SK-N-SH treated with all-trans-retinoic acid at 6 μM for 48 hours (cell line): ENCODE measurements at regions not wholly inside any gene's neighbourhood (a gene's known extent, or its start where the extent isn't known, plus 50 kb on each side); places are given as distances from the start of the nearest gene placed in this dataset.
A peak's percentile ranks its signal among the peaks of the same experiment; 100 is the strongest.

ENCODE experiments used
- ATAC-seq: fragments of 200-7000 bp; cut with Tn5 transposase; 3 replicates; pipeline ENCODE4 v1.9.1; 2020; ENCODE audit warnings: mild to moderate bottlenecking, moderate library complexity
- ARNTL ChIP-seq: fragments of 450-650 bp; formaldehyde crosslinking; IDR thresholded peaks from 2 replicates; pipeline ENCODE4 v1.5.0; 2020; ENCODE audit warnings: low read depth, mild to moderate bottlenecking, moderate library complexity, borderline replicate concordance
- BACH2 ChIP-seq: fragments of 250-450 bp; sonication (Bioruptor Pico); IDR thresholded peaks from 2 replicates; pipeline ENCODE4 v1.9.0; 2021; ENCODE audit warnings: mild to moderate bottlenecking, borderline replicate concordance
- CSDC2 ChIP-seq: fragments of 250-450 bp; sonication (Bioruptor Pico); IDR thresholded peaks from 2 replicates; pipeline ENCODE4 v1.5.0; 2020; ENCODE audit warnings: mild to moderate bottlenecking, moderate library complexity
- ESRRG ChIP-seq: fragments of 250-450 bp; sonication (Bioruptor Pico); IDR thresholded peaks from 2 replicates; pipeline ENCODE4 v1.6.1; 2021; ENCODE audit warnings: mild to moderate bottlenecking
- GLIS3 ChIP-seq: fragments of 250-450 bp; sonication (Bioruptor Pico); IDR thresholded peaks from 2 replicates; pipeline ENCODE4 v1.5.0; 2020; ENCODE audit warnings: mild to moderate bottlenecking, moderate library complexity
- ISL1 ChIP-seq: fragments of 250-450 bp; sonication (Bioruptor Pico); IDR thresholded peaks from 2 replicates; pipeline ENCODE4 v2.1.2; 2022; ENCODE audit warnings: mild to moderate bottlenecking, moderate library complexity
- OSR1 ChIP-seq: fragments of 250-450 bp; sonication (Bioruptor Pico); IDR thresholded peaks from 2 replicates; pipeline ENCODE4 v1.8.0; 2022; ENCODE audit warnings: moderate library complexity, mild to moderate bottlenecking, inconsistent platforms
- PPARA ChIP-seq: fragments of 250-450 bp; sonication (Bioruptor Pico); IDR thresholded peaks from 2 replicates; pipeline ENCODE4 v1.5.0; 2020; ENCODE audit warnings: mild to moderate bottlenecking, borderline replicate concordance
- RARB ChIP-seq: fragments of 250-450 bp; sonication (Bioruptor Pico); IDR thresholded peaks from 2 replicates; pipeline ENCODE4 v1.8.0; 2021; ENCODE audit warnings: mild to moderate bottlenecking, moderate library complexity
- TCF4 ChIP-seq: fragments of 250-450 bp; sonication (Bioruptor Pico); IDR thresholded peaks from 2 replicates; pipeline ENCODE4 v1.8.0; 2021; ENCODE audit warnings: mild to moderate bottlenecking, moderate library complexity, borderline replicate concordance
- ZC3H10 ChIP-seq: fragments of 250-450 bp; sonication (Bioruptor Pico); IDR thresholded peaks from 2 replicates; pipeline ENCODE4 v1.5.1; 2021; ENCODE audit warnings: mild to moderate bottlenecking, moderate library complexity
- ZFP3 ChIP-seq: fragments of 250-450 bp; sonication (Bioruptor Pico); IDR thresholded peaks from 2 replicates; pipeline ENCODE4 v1.5.0; 2020; ENCODE audit warnings: mild to moderate bottlenecking, moderate library complexity
- ZFP30 ChIP-seq: fragments of 450-650 bp; formaldehyde crosslinking; IDR thresholded peaks from 2 replicates; pipeline ENCODE4 v1.5.0; 2022; ENCODE audit warnings: mild to moderate bottlenecking, moderate library complexity
- ZNF70 ChIP-seq: fragments of 450-650 bp; formaldehyde crosslinking; IDR thresholded peaks from 2 replicates; pipeline ENCODE4 v1.5.0; 2020; ENCODE audit warnings: mild to moderate bottlenecking, moderate library complexity
- ZNF8 ChIP-seq: fragments of 450-650 bp; formaldehyde crosslinking; IDR thresholded peaks from 2 replicates; pipeline ENCODE4 v1.5.0; 2020; ENCODE audit warnings: mild to moderate bottlenecking, moderate library complexity
- TF ChIP-seq, protein P1 (sequence below): fragments of 250-450 bp; sonication (Bioruptor Pico); IDR thresholded peaks from 2 replicates; pipeline ENCODE4 v1.5.0; 2020; ENCODE audit warnings: mild to moderate bottlenecking, moderate library complexity
- TF ChIP-seq, protein P2 (sequence below): fragments of 250-450 bp; sonication (Bioruptor Pico); IDR thresholded peaks from 2 replicates; pipeline ENCODE4 v1.5.1; 2020; ENCODE audit warnings: low read depth, mild to moderate bottlenecking, moderate library complexity
- TF ChIP-seq, protein P3 (sequence below): fragments of 250-450 bp; sonication (Bioruptor Pico); IDR thresholded peaks from 2 replicates; pipeline ENCODE4 v1.8.0; 2020; ENCODE audit warnings: mild to moderate bottlenecking, moderate library complexity, borderline replicate concordance
- TF ChIP-seq, protein P4 (sequence below): fragments of 250-450 bp; sonication (Bioruptor Pico); IDR thresholded peaks from 2 replicates; pipeline ENCODE4 v1.5.1; 2021; ENCODE audit warnings: mild to moderate bottlenecking, moderate library complexity

DNA sequence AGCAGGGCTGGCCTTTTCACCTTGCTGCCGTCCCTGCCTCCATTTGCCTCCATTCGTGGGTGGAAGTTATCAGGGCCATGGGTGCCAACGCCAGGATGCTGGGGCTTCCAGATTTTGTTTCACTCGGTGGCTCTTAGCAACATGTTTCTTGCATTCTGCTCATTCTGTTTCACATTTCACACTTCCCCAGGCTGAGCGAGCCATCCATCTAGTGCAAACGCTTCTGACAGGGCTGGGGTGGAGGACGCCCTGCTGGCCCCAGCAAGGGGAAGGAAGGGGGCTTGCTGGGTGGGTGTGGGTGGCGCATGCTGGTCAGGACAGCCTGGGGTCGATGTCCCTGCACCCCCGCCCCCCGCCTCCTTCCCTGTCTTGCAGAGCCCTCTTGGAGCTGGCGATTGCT is 165.2 kb downstream of the URI1 start (continued):
- TF ChIP-seq GLIS3 (CRISPR knock-in tag): no peak
- no peak for TF ChIP-seq ZC3H10
- TF ChIP-seq, protein P1, sequence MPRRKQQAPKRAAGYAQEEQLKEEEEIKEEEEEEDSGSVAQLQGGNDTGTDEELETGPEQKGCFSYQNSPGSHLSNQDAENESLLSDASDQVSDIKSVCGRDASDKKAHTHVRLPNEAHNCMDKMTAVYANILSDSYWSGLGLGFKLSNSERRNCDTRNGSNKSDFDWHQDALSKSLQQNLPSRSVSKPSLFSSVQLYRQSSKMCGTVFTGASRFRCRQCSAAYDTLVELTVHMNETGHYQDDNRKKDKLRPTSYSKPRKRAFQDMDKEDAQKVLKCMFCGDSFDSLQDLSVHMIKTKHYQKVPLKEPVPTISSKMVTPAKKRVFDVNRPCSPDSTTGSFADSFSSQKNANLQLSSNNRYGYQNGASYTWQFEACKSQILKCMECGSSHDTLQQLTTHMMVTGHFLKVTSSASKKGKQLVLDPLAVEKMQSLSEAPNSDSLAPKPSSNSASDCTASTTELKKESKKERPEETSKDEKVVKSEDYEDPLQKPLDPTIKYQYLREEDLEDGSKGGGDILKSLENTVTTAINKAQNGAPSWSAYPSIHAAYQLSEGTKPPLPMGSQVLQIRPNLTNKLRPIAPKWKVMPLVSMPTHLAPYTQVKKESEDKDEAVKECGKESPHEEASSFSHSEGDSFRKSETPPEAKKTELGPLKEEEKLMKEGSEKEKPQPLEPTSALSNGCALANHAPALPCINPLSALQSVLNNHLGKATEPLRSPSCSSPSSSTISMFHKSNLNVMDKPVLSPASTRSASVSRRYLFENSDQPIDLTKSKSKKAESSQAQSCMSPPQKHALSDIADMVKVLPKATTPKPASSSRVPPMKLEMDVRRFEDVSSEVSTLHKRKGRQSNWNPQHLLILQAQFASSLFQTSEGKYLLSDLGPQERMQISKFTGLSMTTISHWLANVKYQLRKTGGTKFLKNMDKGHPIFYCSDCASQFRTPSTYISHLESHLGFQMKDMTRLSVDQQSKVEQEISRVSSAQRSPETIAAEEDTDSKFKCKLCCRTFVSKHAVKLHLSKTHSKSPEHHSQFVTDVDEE (CRISPR knock-in tag): no peak
- TF ChIP-seq, protein P2, sequence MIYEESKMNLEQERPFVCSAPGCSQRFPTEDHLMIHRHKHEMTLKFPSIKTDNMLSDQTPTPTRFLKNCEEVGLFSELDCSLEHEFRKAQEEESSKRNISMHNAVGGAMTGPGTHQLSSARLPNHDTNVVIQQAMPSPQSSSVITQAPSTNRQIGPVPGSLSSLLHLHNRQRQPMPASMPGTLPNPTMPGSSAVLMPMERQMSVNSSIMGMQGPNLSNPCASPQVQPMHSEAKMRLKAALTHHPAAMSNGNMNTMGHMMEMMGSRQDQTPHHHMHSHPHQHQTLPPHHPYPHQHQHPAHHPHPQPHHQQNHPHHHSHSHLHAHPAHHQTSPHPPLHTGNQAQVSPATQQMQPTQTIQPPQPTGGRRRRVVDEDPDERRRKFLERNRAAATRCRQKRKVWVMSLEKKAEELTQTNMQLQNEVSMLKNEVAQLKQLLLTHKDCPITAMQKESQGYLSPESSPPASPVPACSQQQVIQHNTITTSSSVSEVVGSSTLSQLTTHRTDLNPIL (CRISPR knock-in tag): no peak
- TF ChIP-seq BACH2: no peak

DNA sequence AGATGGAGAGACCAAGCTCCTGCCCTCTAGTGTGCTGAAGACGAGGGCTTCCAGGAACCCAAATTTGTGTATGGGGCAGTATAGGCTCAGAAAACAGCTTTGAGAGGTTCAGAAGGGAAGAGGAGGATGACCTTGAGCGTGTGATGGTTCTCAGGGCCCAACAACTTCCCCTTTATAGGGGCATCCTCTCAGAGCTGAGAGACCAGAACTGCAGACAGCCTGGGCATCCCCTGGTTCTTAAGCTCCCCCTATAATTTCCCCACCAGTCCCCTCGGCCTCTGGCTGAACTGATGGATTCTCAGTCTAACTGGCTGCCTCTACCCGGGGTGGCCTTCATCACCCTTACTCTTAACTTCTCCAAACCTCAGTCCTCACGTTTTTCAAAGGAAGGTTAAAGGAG is 167.5 kb downstream of the URI1 start:
- ATAC-seq: no peak

DNA sequence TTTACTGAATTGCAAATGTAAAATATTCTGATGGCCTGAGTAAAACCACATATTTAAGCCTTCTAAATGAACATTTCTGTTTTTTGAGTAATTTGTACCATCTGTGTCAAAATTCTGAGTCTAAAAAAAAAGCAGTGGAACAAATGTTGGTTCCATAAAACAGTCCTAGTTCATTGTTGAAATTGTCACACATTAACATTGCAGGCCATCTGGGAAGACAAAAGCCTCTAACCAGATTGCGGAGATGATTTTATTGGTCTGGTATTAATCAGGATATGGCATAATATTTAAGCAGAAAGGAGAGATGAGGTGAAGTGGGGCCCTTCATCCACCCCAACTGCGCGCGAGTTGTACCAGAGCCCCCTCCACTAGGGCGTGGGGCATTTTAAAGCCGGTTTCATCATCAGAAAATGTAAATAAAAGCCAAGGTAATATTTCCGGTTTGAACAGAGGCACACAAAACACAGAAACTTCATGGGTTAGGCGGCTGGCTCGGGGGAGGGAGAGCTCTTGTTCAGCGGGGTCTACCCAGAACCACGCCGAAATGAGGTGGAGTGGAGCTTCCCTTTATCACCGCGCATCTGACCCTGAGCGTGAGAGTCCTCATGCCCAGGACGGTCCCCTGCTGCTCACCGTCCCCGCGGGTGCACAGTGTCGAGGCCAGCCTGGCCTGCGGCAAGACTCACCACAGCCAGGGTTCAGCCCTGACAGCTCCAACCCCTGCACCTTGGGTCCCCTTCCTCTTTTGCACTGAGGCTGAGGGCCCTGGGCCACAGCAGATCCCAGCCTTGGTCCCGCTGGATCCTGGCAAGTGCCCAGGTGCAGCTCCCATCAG is 169.2 kb downstream of the URI1 start:
- ATAC-seq: no peak; the same call in 2 of the 3 replicates
- TF ChIP-seq RARB (CRISPR knock-in tag) (no peak), ZFP30 (CRISPR knock-in tag) (no peak), OSR1 (no peak), ZNF70 (peak; percentile 4; the same call in 1 of the 2 replicates), ESRRG (CRISPR knock-in tag) (no peak), ARNTL (CRISPR knock-in tag) (no peak), ZFP3 (CRISPR knock-in tag) (no peak), ZC3H10 (no peak), PPARA (CRISPR knock-in tag) (no peak), ZNF8 (CRISPR knock-in tag) (no peak), TCF4 (peak; percentile 92)
- TF ChIP-seq, protein P2 (CRISPR knock-in tag): no peak
- TF ChIP-seq, protein P3, sequence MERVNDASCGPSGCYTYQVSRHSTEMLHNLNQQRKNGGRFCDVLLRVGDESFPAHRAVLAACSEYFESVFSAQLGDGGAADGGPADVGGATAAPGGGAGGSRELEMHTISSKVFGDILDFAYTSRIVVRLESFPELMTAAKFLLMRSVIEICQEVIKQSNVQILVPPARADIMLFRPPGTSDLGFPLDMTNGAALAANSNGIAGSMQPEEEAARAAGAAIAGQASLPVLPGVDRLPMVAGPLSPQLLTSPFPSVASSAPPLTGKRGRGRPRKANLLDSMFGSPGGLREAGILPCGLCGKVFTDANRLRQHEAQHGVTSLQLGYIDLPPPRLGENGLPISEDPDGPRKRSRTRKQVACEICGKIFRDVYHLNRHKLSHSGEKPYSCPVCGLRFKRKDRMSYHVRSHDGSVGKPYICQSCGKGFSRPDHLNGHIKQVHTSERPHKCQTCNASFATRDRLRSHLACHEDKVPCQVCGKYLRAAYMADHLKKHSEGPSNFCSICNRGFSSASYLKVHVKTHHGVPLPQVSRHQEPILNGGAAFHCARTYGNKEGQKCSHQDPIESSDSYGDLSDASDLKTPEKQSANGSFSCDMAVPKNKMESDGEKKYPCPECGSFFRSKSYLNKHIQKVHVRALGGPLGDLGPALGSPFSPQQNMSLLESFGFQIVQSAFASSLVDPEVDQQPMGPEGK (CRISPR knock-in tag): no peak
- TF ChIP-seq, protein P1 (CRISPR knock-in tag): peak; percentile 62; the same call in 1 of the 2 replicates

More for the DNA sequence above, 167.5 kb downstream of the URI1 start:
- TF ChIP-seq GLIS3 (CRISPR knock-in tag): no peak
- no peak for TF ChIP-seq ARNTL (CRISPR knock-in tag)
- TF ChIP-seq CSDC2 (CRISPR knock-in tag): no peak

DNA sequence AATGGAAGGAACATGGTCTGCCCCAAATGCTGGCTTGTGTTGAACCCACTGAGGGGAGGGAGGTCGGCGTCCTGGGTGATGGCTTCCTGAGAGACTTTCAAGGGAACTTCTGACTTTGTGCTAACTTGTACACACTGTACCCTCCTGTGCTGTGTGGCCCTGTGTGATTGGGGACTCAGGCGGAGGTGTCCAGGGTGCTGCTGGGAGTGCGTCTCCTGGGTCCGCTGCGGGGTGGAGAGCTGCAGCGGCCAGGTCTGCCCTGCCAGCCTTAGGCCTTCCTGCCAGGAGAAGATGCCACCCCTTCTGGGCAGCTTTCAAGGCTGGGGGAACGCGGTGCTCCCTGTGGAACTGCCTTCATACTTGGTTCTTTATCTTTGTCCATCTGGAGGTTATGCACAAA is 170.1 kb downstream of the URI1 start:
- ATAC-seq: no peak
- TF ChIP-seq, protein P4, sequence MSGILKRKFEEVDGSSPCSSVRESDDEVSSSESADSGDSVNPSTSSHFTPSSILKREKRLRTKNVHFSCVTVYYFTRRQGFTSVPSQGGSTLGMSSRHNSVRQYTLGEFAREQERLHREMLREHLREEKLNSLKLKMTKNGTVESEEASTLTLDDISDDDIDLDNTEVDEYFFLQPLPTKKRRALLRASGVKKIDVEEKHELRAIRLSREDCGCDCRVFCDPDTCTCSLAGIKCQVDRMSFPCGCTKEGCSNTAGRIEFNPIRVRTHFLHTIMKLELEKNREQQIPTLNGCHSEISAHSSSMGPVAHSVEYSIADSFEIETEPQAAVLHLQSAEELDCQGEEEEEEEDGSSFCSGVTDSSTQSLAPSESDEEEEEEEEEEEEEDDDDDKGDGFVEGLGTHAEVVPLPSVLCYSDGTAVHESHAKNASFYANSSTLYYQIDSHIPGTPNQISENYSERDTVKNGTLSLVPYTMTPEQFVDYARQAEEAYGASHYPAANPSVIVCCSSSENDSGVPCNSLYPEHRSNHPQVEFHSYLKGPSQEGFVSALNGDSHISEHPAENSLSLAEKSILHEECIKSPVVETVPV (CRISPR knock-in tag): no peak
- no peak for TF ChIP-seq ISL1 (CRISPR knock-in tag)
- TF ChIP-seq RARB (CRISPR knock-in tag): no peak
- no peak for TF ChIP-seq ZC3H10
- no peak for TF ChIP-seq ZFP3 (CRISPR knock-in tag)
- TF ChIP-seq, protein P3 (CRISPR knock-in tag): no peak
- no peak for TF ChIP-seq CSDC2 (CRISPR knock-in tag)
